G401 (cell line): ENCODE measurements at regions not wholly inside any gene's neighbourhood (a gene's known extent, or its start where the extent isn't known, plus 50 kb on each side); places are given as distances from the start of the nearest gene placed in this dataset.
"Not testable (repeated sequence)": the region's sequence is repeated elsewhere in the genome, so short reads cannot be mapped to it uniquely, and the experiment has no call there.

Experiments
- DNase-seq: peaks from one replicate; pipeline ENCODE4 v3.0.0-alpha.2; 2015; ENCODE audit warnings: low spot score
- in situ Hi-C: cut with HindIII; loops from 2 replicates; pipeline ENCODE4 v1.10.0; 2016; ENCODE audit warnings: low sequenced_read_pairs, mixed read lengths

DNA sequence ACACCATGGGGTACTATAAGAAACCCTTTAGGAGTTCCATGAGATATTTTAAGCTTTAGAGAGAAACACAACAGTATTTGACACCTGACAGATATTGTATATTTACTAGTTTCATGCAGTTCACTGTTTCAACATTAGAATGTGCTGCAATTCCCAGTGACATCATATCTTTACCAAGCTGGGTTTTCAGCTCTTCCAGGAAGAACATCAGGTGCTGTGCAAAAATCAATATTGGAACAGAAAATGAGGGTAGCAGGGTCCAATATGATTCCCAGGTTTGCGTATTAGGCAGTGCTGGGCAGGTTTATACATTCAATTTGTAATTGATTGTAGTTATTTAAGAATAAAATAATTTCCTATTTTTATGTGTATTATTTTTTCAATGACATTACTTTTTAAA lies 500.0 kb upstream of the EPHA7 start:
- in situ Hi-C loops = no loop called here
- no peak for DNase-seq

DNA sequence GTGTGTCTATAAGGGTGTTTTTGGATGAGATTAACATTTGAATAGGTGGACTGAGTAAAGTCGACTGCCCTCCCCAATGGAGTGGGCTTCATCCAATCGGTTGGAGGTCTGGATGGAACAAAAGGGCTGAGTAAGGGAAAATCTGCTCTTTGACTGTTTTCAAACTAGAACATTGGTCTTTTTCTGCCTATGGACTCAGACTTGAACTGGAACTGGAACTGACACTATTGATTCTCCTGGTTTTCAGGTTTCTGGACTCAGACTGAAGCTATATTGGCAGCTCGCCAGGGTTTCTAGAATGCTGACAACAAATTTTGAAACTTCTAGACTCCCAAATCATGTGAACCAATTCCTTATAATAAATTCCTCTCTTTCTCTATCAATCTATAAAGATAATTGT lies 498.9 kb upstream of the EPHA7 start:
- in situ Hi-C loops = no loop called here
- no peak for DNase-seq

DNA sequence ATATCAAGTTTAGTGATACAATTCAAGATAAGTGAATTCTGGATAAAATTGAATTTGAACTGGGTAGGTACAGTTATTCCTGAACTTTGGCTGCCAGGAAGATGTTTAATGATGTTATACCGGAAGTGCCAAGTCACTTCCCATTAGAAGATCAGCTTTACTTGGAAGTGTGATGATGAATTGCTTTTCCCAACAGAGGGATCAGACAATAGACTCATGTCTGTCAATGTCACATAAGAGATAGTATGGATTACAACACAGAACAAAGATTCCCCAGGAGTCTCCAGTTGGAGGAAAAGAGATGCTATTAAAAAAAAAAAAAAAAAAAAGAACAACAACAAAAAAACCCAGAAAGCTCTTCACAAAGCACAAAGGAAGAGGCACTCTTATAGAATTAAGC lies 497.9 kb upstream of the EPHA7 start:
- DNase-seq = no peak
- in situ Hi-C loops = no loop called here

DNA sequence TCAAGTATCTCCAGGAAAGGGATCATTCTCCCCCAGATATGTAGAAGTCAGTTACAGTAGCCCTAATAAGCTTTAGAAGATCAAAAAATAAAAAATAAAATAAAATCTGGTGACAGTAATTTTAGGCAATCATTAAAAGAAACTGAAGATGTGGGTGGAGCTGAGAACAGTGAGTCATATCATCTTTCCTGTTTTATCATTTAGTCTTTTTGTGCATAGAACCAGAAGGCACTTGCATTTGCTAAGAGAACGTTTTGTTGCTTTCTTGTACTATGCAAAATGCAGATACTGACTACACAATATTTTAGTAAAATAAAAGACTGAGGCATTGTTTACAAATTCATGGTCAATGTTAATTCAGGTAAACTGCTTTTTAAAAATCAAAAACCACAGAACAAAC lies 497.4 kb upstream of the EPHA7 start:
- no peak for DNase-seq
- in situ Hi-C loops = no loop called here

DNA sequence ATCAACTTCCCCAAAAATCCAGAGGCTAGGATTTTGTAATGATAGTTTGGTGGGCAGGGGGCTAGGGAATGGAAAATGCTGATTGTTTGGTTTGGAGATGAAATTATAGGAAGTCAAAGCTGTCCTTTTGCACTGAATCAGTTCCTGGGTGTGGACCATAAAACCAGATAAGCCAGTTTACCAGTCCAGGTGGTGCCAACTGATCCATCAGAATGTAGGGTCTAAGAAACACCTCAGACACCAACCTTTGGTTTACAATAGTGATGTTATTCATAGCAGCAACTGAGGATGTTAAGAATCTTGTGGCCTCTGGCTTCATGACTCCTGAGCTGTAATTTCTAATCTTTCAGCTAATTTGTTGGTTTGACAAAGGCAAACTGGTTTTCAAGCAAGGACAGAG lies 496.6 kb upstream of the EPHA7 start:
- in situ Hi-C loops = no loop called here
- DNase-seq = no peak

DNA sequence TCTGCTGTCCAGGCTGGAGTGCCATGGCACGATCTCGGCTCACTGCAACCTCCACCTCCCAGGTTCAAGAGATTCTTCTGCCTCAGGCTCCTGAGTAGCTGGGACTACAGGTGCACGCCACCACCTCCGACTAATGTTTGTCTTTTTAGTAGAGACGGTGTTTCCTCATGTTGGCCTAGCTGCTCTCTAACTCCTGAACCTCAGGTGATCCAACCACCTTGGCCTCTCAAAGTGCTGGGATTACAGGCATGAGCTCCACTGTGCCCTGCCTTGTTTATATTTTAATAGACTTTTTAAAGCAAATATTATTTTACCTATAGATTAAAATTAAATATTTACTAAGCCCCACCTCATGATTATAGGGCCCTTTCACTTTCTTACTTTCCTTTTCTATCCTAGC lies 483.2 kb upstream of the EPHA7 start:
- in situ Hi-C loops = no loop called here
- no peak for DNase-seq

DNA sequence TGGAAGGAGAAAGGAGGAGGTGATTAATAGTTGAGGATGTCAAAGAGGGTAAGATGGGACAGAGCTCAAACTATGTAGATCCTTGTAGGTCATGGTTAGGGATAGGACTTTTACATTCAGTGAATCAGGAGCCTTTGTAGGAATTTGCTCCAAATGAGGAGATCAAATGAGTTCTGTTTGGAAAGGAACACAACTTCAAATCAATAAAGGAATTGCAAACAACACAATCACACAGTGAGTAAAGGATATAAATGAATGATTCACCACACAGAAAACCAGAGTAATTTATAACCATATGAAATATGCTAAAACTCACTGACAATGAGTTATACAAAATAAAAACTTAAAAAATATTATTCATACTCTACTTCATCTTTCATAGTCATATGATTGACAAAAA lies 480.8 kb upstream of the EPHA7 start:
- no peak for DNase-seq
- in situ Hi-C loops = no loop called here

DNA sequence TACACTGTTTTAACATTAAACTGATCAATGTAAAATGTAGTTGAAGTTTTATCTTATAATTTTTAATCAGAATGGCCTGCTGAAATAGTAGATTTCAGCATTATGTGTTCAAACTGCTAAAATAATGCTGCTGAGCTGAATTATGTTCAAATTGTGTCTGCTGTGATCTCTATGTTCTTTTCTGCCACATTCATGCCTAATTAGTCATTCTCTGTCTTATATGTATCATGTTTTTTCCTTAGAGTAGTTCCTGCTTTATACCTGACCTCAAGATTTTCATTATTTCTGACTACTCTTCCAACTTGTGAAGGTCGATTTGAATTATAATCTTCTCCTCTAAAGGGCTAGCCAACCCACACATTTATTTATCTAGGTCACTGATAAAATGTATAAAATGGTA lies 476.7 kb upstream of the EPHA7 start:
- no peak for DNase-seq
- in situ Hi-C loops = no loop called here

DNA sequence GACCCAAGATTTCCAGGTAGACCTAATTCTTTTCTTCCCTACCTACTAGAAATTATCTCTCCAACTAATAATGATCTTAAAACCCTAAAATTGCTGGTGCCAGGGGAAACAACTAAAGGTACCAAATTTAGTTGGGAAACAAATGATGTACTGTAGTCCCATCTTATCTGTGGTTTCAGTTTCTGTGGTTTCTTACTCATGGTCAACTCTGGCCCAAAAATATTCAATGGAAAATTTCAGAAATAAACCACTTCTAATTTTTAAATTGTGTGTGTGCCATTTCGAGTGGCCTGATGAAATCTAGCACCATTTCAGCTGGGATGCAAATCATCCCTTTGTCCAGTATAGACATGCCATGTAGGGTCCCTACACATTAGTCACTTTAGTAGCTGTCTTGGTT lies 475.2 kb upstream of the EPHA7 start:
- in situ Hi-C loops = no loop called here
- DNase-seq = no peak

DNA sequence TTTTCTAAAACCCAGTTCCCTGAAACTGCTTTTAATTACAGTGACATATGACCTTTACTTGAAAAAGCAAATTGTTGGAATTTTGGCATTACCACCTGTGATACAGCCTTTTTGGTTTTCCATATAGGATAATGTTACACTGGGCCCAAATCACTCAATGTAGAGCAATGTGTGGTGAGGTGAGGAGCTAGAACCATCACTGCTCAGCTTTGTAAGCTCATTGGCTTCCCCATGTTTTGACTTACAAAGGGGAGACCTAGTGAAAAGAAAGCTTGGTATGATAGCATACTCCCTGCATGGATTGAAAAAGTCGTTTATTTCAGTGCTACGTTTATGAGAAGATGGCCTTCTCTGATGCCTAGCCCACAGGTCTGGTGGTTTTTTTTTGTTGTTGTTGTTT lies 470.4 kb upstream of the EPHA7 start:
- no peak for DNase-seq
- in situ Hi-C loops = no loop called here

DNA sequence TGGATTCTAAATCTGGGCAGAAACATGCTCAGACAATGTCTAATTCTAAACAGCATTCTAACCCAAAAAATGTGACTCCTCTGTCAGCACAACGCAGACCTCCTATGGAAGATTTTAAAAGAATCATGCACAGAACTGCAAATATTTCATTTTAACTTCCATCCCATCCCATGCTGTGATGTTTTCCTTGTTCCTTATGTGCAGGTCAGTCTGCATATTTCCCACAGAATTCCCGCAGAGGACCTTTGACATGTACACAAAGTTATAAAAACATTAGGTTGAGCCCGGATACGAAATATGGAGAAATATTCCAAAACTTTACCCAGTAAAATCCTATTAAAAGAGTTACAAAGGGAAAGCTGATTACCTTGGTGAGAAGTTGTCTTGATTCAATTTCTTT lies 467.1 kb upstream of the EPHA7 start:
- in situ Hi-C loops = no loop called here
- DNase-seq = no peak

DNA sequence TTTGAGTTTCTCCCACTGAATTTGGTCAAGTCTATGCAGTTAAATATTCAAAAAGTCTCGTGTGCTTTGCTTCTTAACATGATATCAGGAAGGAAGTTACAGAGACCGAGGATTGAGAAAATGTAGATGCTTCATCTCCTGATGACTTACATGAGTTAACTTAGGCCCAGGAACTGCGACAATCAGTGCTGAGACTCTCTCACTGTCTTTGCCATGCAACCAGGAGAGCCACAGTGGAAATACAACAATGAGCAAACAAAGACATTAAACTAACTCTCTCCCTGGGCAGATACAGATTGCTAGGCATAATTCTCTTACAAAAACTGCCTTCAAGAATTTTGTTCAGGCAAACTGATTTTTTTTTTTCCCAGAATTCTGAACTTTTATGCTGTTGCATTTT lies 440.6 kb upstream of the EPHA7 start:
- no peak for DNase-seq
- in situ Hi-C loops = no loop called here

DNA sequence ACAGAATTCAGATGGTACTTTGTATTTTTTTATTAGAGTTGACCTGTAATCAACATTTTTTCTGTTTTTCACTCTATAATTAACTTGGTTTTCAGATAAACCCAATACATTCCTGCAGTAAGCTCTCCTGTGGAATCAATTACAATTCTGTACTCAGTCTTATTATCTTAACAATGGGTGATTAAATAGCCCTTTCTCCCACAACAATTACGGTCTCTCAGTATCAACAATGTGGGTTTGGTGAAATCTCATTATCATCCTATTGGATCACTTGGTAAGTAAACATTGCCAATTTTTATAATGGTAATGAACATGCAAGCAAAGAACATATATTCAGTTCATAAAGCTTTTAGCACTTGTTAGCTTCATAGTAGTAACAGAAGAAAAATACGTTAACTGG lies 438.9 kb upstream of the EPHA7 start:
- DNase-seq = no peak
- in situ Hi-C loops = no loop called here

DNA sequence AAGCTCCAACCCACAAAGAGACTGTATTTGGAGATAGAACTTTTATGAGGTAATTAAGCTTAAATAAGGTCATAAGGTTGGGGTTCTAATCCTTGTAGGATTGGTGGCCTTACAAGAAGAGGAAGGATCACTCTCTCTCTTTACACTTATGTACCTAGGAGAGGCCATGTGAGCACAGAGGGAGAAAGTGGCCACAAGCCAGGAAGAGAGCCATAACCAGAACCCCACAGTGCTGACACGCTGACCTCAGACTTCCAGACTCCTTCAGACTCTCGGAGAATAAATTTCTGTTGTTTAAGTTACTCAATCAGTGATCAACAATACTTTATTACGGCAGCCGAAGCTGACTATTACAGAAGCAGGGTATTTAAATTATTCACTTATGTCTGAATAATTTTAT lies 430.5 kb upstream of the EPHA7 start:
- in situ Hi-C loops = no loop called here
- no peak for DNase-seq

DNA sequence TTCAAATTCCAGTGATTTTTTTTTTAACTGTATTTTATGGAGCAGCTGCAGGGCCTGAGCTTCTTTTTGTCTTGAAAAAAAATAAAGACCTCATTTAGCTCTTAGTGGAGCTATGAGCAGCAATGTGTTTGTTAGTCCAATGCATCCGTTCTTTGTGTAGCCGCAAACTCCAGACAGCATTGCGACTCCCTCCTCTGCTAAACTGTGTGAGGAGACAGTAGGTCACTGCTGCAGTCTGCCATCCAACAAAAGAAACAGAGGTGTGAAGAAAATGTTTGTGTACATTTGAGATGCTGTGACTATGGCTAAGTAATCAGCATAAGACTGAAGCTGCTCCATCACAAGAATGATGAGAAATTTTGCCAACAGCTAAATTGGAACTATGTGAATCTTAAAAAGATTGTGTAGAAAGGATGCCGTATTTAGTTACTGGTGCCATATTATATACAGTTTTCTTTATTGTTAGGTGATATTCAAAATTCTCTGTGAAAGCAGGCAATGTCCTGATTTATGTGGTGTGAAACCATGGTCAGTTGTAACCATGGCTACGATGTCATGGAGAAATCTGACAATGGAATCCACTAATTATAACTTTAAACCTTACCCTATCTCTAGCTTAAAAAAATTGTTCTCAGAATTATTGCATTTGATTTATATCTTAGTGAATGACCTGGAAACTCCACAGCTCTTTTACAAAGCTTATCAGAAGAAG lies 428.8 kb upstream of the EPHA7 start:
- DNase-seq = no peak
- in situ Hi-C loops = no loop called here

DNA sequence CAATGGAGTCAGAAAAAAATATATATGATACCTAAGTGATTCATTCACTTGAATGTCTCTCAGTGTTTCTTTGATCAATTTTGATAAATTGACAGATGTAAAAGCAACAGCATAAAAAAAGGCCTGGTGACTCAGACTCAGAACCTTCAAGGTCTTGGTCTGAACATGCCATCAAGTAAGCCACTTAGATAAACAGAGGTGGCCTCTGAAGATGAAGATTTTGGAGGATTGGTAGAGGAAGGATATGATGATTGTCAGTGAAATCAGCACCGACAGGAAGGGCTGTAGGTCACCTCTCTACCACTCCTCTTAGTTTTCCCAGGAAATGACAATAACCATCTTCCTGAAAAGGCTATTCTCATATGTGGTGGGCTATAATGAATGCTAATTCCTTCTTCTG lies 422.8 kb upstream of the EPHA7 start:
- no peak for DNase-seq
- in situ Hi-C loops = no loop called here

DNA sequence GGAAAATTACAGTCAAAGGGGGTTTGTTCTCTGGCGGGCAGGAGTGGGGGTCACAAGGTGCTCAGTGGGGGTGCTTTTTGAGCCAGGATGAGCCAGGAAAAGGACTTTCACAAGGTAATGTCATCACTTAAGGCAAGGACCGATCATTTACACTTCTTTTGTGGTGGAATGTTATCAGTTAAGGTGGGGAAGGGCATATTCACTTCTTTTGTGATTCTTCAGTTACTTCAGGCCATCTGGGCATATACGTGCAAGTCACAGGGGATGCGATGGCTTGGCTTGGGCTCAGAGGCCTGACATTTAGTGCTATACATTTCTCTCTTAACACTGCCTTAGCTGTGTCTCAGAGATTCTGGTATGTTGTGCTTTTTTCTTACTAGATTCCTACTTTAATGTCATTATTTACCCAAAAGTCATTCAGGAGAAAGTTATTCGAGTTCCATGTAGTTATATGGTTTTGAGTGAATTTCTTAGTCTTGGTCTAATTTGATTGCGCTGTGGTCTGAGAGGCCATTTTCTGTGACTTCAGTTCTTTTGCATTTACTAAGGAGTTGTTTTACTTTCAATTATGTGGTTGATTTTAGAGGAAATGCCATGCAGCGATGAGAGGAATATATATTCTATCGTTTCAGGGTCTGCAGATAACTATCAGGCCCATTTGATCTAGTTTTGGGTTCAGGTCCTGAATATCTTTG lies 416.2 kb upstream of the EPHA7 start:
- in situ Hi-C loops, DNase-seq: not testable (repeated sequence)

DNA sequence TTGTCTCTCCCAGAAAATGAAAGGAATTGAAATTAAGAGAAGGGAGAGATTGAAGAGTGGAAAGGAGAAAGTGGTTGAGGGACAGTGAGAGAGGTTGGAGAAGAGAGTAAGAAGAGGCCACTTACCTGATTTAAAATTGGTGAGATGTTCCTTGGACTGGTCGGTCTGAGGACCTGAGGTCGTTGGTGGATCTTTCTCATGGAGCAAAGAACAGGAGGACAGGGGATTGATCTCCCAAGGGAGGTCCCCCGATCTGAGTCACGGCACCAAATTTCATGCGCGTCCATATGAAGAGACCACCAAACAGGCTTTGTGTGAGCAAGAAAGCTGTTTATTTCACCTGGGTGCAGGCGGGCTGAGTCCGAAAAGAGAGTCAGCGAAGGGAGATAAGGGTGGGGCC lies 415.7 kb upstream of the EPHA7 start:
- DNase-seq, in situ Hi-C loops: not testable (repeated sequence)

DNA sequence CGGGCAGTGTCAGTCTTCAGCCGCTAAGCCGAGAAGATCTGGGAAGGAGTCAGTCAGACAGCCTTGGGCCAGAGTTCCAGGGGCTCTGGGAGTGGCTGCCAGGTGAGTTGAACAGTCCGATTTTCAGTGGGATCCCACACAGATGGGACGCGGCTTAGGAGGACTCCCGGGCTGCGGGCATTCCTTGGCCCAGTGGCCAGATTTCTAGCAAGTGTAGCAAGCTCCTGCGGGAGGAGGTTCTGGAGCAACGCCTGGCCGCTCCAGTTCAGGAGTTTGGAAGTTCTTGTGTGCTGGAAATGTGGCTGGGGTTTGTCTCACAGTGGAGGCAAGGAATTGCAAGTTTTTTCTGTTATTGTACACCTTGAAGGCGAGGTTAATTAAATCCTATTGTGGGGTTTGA lies 414.0 kb upstream of the EPHA7 start:
- DNase-seq, in situ Hi-C loops: not testable (repeated sequence)

DNA sequence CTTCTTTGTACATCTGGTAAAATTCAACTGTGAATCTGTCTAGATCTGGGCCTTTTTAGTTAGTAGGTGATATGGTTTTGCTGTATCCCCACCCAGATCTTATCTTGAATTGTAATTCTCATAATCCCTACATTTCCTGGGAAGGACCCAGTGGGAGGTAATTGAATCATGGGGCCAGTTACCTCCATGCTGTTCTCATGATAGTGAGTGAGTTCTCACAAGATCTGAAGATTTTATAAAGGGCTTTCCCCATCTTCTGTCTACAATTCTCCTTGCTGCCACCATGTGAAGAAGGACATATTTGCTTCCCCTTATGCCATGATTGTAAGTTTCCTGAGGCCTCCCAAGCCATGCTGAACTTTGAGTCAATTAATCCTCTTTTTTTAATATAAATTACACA lies 410.4 kb upstream of the EPHA7 start:
- in situ Hi-C loops, DNase-seq: not testable (repeated sequence)

DNA sequence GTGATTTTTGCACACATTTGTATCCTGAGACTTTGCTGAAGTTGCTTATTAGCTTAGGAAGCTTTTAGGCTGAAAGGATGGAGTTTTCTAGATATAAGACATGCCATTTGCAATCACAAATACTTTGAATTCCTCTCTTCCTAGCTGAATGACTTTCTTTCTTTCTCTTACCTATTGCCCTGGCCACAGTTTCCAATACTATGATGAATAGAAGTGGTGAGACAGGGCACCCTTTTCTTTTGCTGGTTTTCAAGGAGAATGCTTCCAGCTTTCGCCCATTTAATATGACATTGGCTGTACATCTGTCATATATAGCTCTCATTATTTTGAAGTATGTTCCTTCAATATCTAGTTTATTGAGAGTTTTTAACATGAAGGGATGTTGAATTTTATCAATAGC lies 409.6 kb upstream of the EPHA7 start:
- in situ Hi-C loops = no loop called here
- no peak for DNase-seq
